Prostate gland (tissue), 2 donors: ENCODE measurements at regions not wholly inside any gene's neighbourhood (a gene's known extent, or its start where the extent isn't known, plus 50 kb on each side); places are given as distances from the start of the nearest gene placed in this dataset.
"Not testable (repeated sequence)": the region's sequence is repeated elsewhere in the genome, so short reads cannot be mapped to it uniquely, and the experiment has no call there.

ENCODE experiments used
- CTCF ChIP-seq, 4 experiments: fragments of 200-600 bp in 2 of 4; fragments of 450-650 bp in 2 of 4; sonication (generic) in 2 of 4; IDR thresholded peaks; 1 replicate in 3 of 4; 2 replicates in 1 of 4; pipeline ENCODE4 v1.5.1; 2016 to 2019; ENCODE audit warnings: antibody characterized with exemption in 4 of 4, mild to moderate bottlenecking in 2 of 4, moderate library complexity in 2 of 4
- POLR2A ChIP-seq: fragments of 450-650 bp; IDR thresholded peaks from one replicate; pipeline ENCODE4 v1.6.1; 2016; ENCODE audit warnings: antibody characterized with exemption, mild to moderate bottlenecking

- TF ChIP-seq CTCF (IDR thresholded peaks at IDR 0.05); POLR2A: not testable (repeated sequence)
Observed at GRCh38 chr9:64058070-64058469, 1226.9 kb downstream of the FOXD4L5 start.
